ENCODE measurements at regions not wholly inside any gene's neighbourhood (a gene's known extent, or its start where the extent isn't known, plus 50 kb on each side); places are given as distances from the start of the nearest gene placed in this dataset.

GRCh38 chr12:85562765-85563164, 273.4 kb downstream of the RASSF9 start:
- TF ChIP-seq HDAC6 (IDR thresholded peaks at IDR 0.05; ENCODE audit: low read depth, low read length) (no peak), JUN (IDR thresholded peaks at IDR 0.05; ENCODE audit: low read depth, low read length) (no peak), FOSL1 (IDR thresholded peaks at IDR 0.05; ENCODE audit: insufficient read depth, low read depth, low read length) (no peak), SIX5 (IDR thresholded peaks at IDR 0.05; ENCODE audit: low read depth, low read length) (no peak), RNF2 (IDR thresholded peaks at IDR 0.05; ENCODE audit: borderline replicate concordance, low read depth, low read length, missing control alignments, poor library complexity, severe bottlenecking) (no peak), TEAD4 (IDR thresholded peaks at IDR 0.05; ENCODE audit: low read depth, low read length) (no peak), TAF1 (IDR thresholded peaks at IDR 0.05; ENCODE audit: low read depth, low read length) (no peak), EGR1 (IDR thresholded peaks at IDR 0.05; ENCODE audit: borderline replicate concordance, low read depth, low read length) (no peak), POLR2A (IDR thresholded peaks at IDR 0.05; ENCODE audit: control extremely low read depth in 1 of 2, low read depth in 2 of 2, low read length in 2 of 2) (no peak), RBBP5 (IDR thresholded peaks at IDR 0.05; ENCODE audit: borderline replicate concordance, low read depth, low read length) (no peak)
- Histone ChIP-seq H2BK5ac (ENCODE audit: low read depth, low read length) (no peak overlapping the region), H3K23ac (ENCODE audit: insufficient read length) (no peak overlapping the region), H3K79me1 (ENCODE audit: low read depth, low read length) (no peaks in the 10 kb centered on the region), H3K27ac (ENCODE audit: low read depth, low read length) (no peak overlapping the region), H4K5ac (ENCODE audit: insufficient read length, low read depth, low read length) (no peak overlapping the region), H2AK5ac (ENCODE audit: low read depth, low read length) (no peak overlapping the region), H3K9me3 (ENCODE audit: insufficient read depth in 2 of 2, low read depth in 1 of 2, low read length in 1 of 2) (no peaks in the 10 kb centered on the region), H2BK15ac (ENCODE audit: low read length) (no peak overlapping the region), H4K20me1 (replicated peaks in 1 of 2; ENCODE audit: control insufficient read depth in 1 of 2, insufficient read depth in 2 of 2, low read length in 2 of 2) (no peaks in the 10 kb centered on the region), H3K4me1 (replicated peaks in 1 of 4; ENCODE audit: control insufficient read depth in 3 of 4, insufficient read depth in 4 of 4, low read length in 3 of 4) (no peaks in the 10 kb centered on the region), H2BK120ac (replicated peaks; ENCODE audit: low read depth, low read length) (no peak overlapping the region), H3K14ac (ENCODE audit: insufficient read length) (no peak overlapping the region), H3K23me2 (ENCODE audit: low read depth, low read length) (no peaks in the 10 kb centered on the region), H2BK12ac (ENCODE audit: low read depth, low read length) (no peak overlapping the region), H3K9ac (replicated peaks in 1 of 4; ENCODE audit: extremely low read depth in 1 of 4, low read depth in 3 of 4, low read length in 3 of 4) (no peak overlapping the region), H3K4me2 (ENCODE audit: insufficient read depth in 1 of 2, low read depth in 2 of 2, low read length in 2 of 2) (no peak overlapping the region), H2AFZ (ENCODE audit: low read length) (no peak overlapping the region), H2BK20ac (ENCODE audit: low read length) (no peak overlapping the region), H3K4me3 (ENCODE audit: extremely low read depth in 1 of 4, insufficient read depth in 2 of 4, low read depth in 3 of 4, low read length in 4 of 4) (no peak overlapping the region), H3K4ac (replicated peaks; ENCODE audit: insufficient read length, low read depth, low read length) (no peak overlapping the region), H3K56ac (replicated peaks; ENCODE audit: insufficient read length, low read depth, low read length) (no peak overlapping the region), H3K18ac (ENCODE audit: extremely low read depth, low read length) (no peak overlapping the region), H3K79me2 (ENCODE audit: control insufficient read depth in 1 of 2, insufficient read depth in 2 of 2, low read length in 2 of 2) (no peaks in the 10 kb centered on the region), H3K36me3 (ENCODE audit: control insufficient read depth in 2 of 4, insufficient read depth in 4 of 4, low read length in 3 of 4) (no peaks in the 10 kb centered on the region), H4K8ac (ENCODE audit: extremely low read depth, insufficient read depth, low read length) (no peak overlapping the region), H3K27me3 (replicated peaks in 1 of 4; ENCODE audit: control insufficient read depth in 3 of 4, extremely low read depth in 1 of 4, insufficient read depth in 3 of 4, low read length in 3 of 4) (no peaks in the 10 kb centered on the region), H4K91ac (replicated peaks; ENCODE audit: insufficient read length, low read length) (no peak overlapping the region)
- no peak for FAIRE-seq
- WGBS, 2 experiments (ENCODE audit: extremely low coverage in 1 of 2, insufficient coverage in 1 of 2, insufficient read length in 1 of 2, insufficient replicate concordance in 2 of 2, low coverage in 1 of 2, low lambda C conversion rate in 2 of 2, missing lambda C conversion rate in 1 of 2), result 80% methylated on average over 2 of the region's 2 CpGs; no CpG with 5 or more reads in 1 of the 2 experiments
- ChIA-PET POLR2A (ENCODE audit: partially characterized antibody) (no interaction called here), CTCF (ENCODE audit: partially characterized antibody) (interaction anchor here (1.0 to 2.4 kb wide), 4 partner anchors 12 to 308 kb away, joined by 3 to 11 read pairs (median 4); no protein-coding TSS in a partner anchor)
- DNase-seq (ENCODE audit: low read depth in 1 of 2, low spot score in 2 of 2), result no peak
